HFFc6 (cell line): ENCODE measurements at regions not wholly inside any gene's neighbourhood (a gene's known extent, or its start where the extent isn't known, plus 50 kb on each side); places are given as distances from the start of the nearest gene placed in this dataset.

Experiments used
- DNase-seq: peaks from one replicate; pipeline ENCODE4 v3.0.0-alpha.2; 2018
- H3K27ac Mint-ChIP-seq: 2 replicates; pipeline ENCODE4 v1.8.0; 2020; ENCODE audit warnings: mild to moderate bottlenecking, mixed read lengths
- H3K27me3 Mint-ChIP-seq: 2 replicates; pipeline ENCODE4 v1.8.0; 2021; ENCODE audit warnings: mild to moderate bottlenecking, moderate library complexity, mixed read lengths; ENCODE audit not compliant: insufficient read depth
- H3K36me3 Mint-ChIP-seq: 2 replicates; pipeline ENCODE4 v1.8.0; 2021; ENCODE audit warnings: low read depth, mixed read lengths
- H3K4me1 Mint-ChIP-seq: 2 replicates; pipeline ENCODE4 v1.8.0; 2020; ENCODE audit warnings: low read depth, mixed read lengths
- H3K4me3 Mint-ChIP-seq: 2 replicates; pipeline ENCODE4 v1.8.0; 2020; ENCODE audit warnings: mild to moderate bottlenecking, moderate library complexity, mixed read lengths
- H3K9me3 Mint-ChIP-seq: 2 replicates; pipeline ENCODE4 v1.8.0; 2020; ENCODE audit warnings: mild to moderate bottlenecking, mixed read lengths
- CTCF ChIP-seq: fragments of 200-600 bp; sonication (generic); IDR thresholded peaks from 2 replicates; pipeline ENCODE4 v1.5.0; 2021; ENCODE audit warnings: antibody characterized with exemption, mild to moderate bottlenecking

- Mint-ChIP-seq H3K27ac (no peak overlapping the region), H3K9me3 (peaks cover 33% of the 10 kb centered on the region), H3K27me3 (no peaks in the 10 kb centered on the region), H3K36me3 (no peaks in the 10 kb centered on the region), H3K4me3 (no peak overlapping the region), H3K4me1 (no peaks in the 10 kb centered on the region)
- DNase-seq: no peak
- TF ChIP-seq CTCF: no peak
Measured at GRCh38 chr2:147174824-147175254, 670.0 kb upstream of the ACVR2A start.

GRCh38 chr2:147173798-147174197 lies 671.0 kb upstream of the ACVR2A start:
- H3K4me1 Mint-ChIP-seq: no peaks in the 10 kb centered on the region

GRCh38 chr2:147173189-147173581 lies 671.6 kb upstream of the ACVR2A start:
- H3K27me3 Mint-ChIP-seq: no peaks in the 10 kb centered on the region
- H3K4me3 Mint-ChIP-seq: no peak overlapping the region
- H3K4me1 Mint-ChIP-seq: no peaks in the 10 kb centered on the region
- no peaks in the 10 kb centered on the region for H3K36me3 Mint-ChIP-seq
- peaks cover 46% of the 10 kb centered on the region for H3K9me3 Mint-ChIP-seq
- no peak for TF ChIP-seq CTCF
- DNase-seq: no peak
- H3K27ac Mint-ChIP-seq: no peak overlapping the region

More at GRCh38 chr2:147173798-147174197, 671.0 kb upstream of the ACVR2A start:
- Mint-ChIP-seq H3K9me3 (peaks cover 39% of the 10 kb centered on the region), H3K27me3 (no peaks in the 10 kb centered on the region), H3K36me3 (no peaks in the 10 kb centered on the region), H3K4me3 (no peak overlapping the region), H3K27ac (no peak overlapping the region)
- DNase-seq: no peak
- TF ChIP-seq CTCF: no peak

- no peak overlapping the region for H3K27ac Mint-ChIP-seq
- no peaks in the 10 kb centered on the region for H3K27me3 Mint-ChIP-seq
- no peak for TF ChIP-seq CTCF
- no peaks in the 10 kb centered on the region for H3K4me1 Mint-ChIP-seq
- peaks cover 46% of the 10 kb centered on the region for H3K9me3 Mint-ChIP-seq
- no peaks in the 10 kb centered on the region for H3K36me3 Mint-ChIP-seq
- DNase-seq: no peak
- H3K4me3 Mint-ChIP-seq: no peak overlapping the region
Measured at GRCh38 chr2:147172493-147173188, 672.2 kb upstream of the ACVR2A start.

GRCh38 chr2:147171941-147172340 lies 672.9 kb upstream of the ACVR2A start:
- Mint-ChIP-seq H3K4me3 (no peak overlapping the region), H3K36me3 (no peaks in the 10 kb centered on the region), H3K4me1 (no peaks in the 10 kb centered on the region), H3K9me3 (peaks cover 42% of the 10 kb centered on the region), H3K27me3 (no peaks in the 10 kb centered on the region), H3K27ac (no peak overlapping the region)
- DNase-seq: no peak
- TF ChIP-seq CTCF: no peak
